Transverse colon (tissue), 4 donors: ENCODE measurements at regions not wholly inside any gene's neighbourhood (a gene's known extent, or its start where the extent isn't known, plus 50 kb on each side); places are given as distances from the start of the nearest gene placed in this dataset.

Experiments
- DNase-seq: peaks from one replicate; pipeline ENCODE4 v3.0.0-alpha.2; 2019
- H3K27ac ChIP-seq, 4 donors: fragments of 200-600 bp; sonication (generic); 2 replicates each; pipeline ENCODE4 v1.5.1; 2016 to 2018; ENCODE audit warnings: inconsistent platforms in 4 of 4
- H3K27me3 ChIP-seq: fragments of 200-600 bp; sonication (generic); 2 replicates; pipeline ENCODE4 v1.5.1; 2017; ENCODE audit warnings: inconsistent platforms
- H3K36me3 ChIP-seq, 4 donors: fragments of 200-600 bp; sonication (generic); 2 replicates each; pipeline ENCODE4 v1.5.1; 2017 to 2019; ENCODE audit warnings: inconsistent platforms in 4 of 4
- H3K4me1 ChIP-seq, 4 donors: fragments of 200-600 bp; sonication (generic); 2 replicates each; pipeline ENCODE4 v1.5.1; 2017 to 2020; ENCODE audit warnings: inconsistent platforms in 4 of 4
- H3K4me3 ChIP-seq, 4 donors: fragments of 200-600 bp; sonication (generic); 1 replicate in 1 of 4; 2 replicates in 3 of 4; pipeline versions ENCODE4 v1.5.1 to v1.6.1; 2017 to 2019; ENCODE audit warnings: inconsistent platforms in 4 of 4
- H3K9me3 ChIP-seq, 2 donors: fragments of 200-600 bp; sonication (generic); 2 replicates each; pipeline ENCODE4 v1.5.1; 2017 to 2019; ENCODE audit warnings: inconsistent platforms in 2 of 2
- CTCF ChIP-seq, 5 experiments: fragments of 200-600 bp in 3 of 5; fragments of 450-650 bp in 2 of 5; sonication (generic) in 3 of 5; IDR thresholded peaks; 1 replicate in 2 of 5; 2 replicates in 3 of 5; pipeline ENCODE4 v1.5.1; 2016 to 2017; ENCODE audit warnings: antibody characterized with exemption in 5 of 5, inconsistent platforms in 3 of 5, mild to moderate bottlenecking in 2 of 5, moderate library complexity in 1 of 5
- EP300 ChIP-seq: sonication (generic); formaldehyde crosslinking; IDR thresholded peaks from one replicate; pipeline ENCODE4 v1.6.1; 2017; ENCODE audit warnings: antibody characterized with exemption, low read depth
- POLR2A ChIP-seq: fragments of 450-650 bp; IDR thresholded peaks from one replicate; pipeline ENCODE4 v1.6.1; 2016; ENCODE audit warnings: antibody characterized with exemption, mild to moderate bottlenecking, moderate library complexity
- POLR2AphosphoS5 ChIP-seq, 3 donors: sonication (generic); formaldehyde crosslinking; IDR thresholded peaks; one replicate each; pipeline ENCODE4 v1.6.1; 2016; ENCODE audit warnings: antibody characterized with exemption in 3 of 3
- WGBS, 2 donors: methylation state at CpG; one replicate each; pipeline ENCODE4 v1.1.5; 2018; ENCODE audit warnings: low coverage in 1 of 2; 5-methylcytosine and 5-hydroxymethylcytosine counted together
- in situ Hi-C, 4 donors: fragments of 200-750 bp; cut with MboI; loops; one replicate each; pipeline versions ENCODE4 v1.15.0 to v1.15.1; 2017; ENCODE audit warnings: low sequenced_read_pairs in 3 of 4, low pct_ligation_motif_present in 1 of 4, low pct_unique_long_range_greater_than_20kb in 1 of 4
- intact Hi-C: fragments of 100-400 bp; cut with DNase I; formaldehyde crosslinking; loops from one replicate; pipeline ENCODE4 v1.15.1; 2023; ENCODE audit warnings: low total_unique reads

GRCh38 chr9:119083673-119084072, 285.6 kb downstream of the BRINP1 start:
- no peaks in the 10 kb centered on the region for H3K4me1 ChIP-seq
- no peak overlapping the region for H3K4me3 ChIP-seq
- no peaks in the 10 kb centered on the region for H3K9me3 ChIP-seq
- TF ChIP-seq CTCF (IDR thresholded peaks at IDR 0.05), result no peak
- no peak for TF ChIP-seq POLR2AphosphoS5 (IDR thresholded peaks at IDR 0.05)
- TF ChIP-seq EP300, result no peak
- no peak for TF ChIP-seq POLR2A
- WGBS, 2 donors, result 28 to 29% methylated on average over 3 of the region's 3 CpGs
- in situ Hi-C loops, result no loop called here
- no peak overlapping the region for H3K27ac ChIP-seq
- intact Hi-C loops, result no loop called here
- no peaks in the 10 kb centered on the region for H3K36me3 ChIP-seq
- no peak for DNase-seq
- no peaks in the 10 kb centered on the region for H3K27me3 ChIP-seq

- Histone ChIP-seq H3K9me3 (no peaks in the 10 kb centered on the region), H3K4me1 (no peaks in the 10 kb centered on the region), H3K27ac (no peak overlapping the region), H3K27me3 (no peaks in the 10 kb centered on the region), H3K36me3 (no peaks in the 10 kb centered on the region), H3K4me3 (no peak overlapping the region)
- in situ Hi-C loops, result no loop called here
- intact Hi-C loops, result no loop called here
- WGBS, 2 donors, result 100% methylated on average over 1 of the region's 1 CpG; no CpG with 5 or more reads in 1 of the 2 donors
- TF ChIP-seq CTCF (IDR thresholded peaks at IDR 0.05), result no peak
- no peak for DNase-seq
Observed at GRCh38 chr9:119086590-119086989, 282.6 kb downstream of the BRINP1 start.

GRCh38 chr9:119088002-119088547, 281.2 kb downstream of the BRINP1 start:
- 58% methylated on average over 2 to 5 of the region's 5 CpGs for WGBS, 2 donors
- Histone ChIP-seq H3K27ac (no peak overlapping the region), H3K36me3 (no peaks in the 10 kb centered on the region), H3K9me3 (no peaks in the 10 kb centered on the region), H3K4me1 (no peaks in the 10 kb centered on the region), H3K27me3 (no peaks in the 10 kb centered on the region), H3K4me3 (no peak overlapping the region)
- in situ Hi-C loops (no loop called here), intact Hi-C loops (no loop called here)
- DNase-seq, result no peak
- TF ChIP-seq EP300 (no peak), POLR2A (no peak), CTCF (IDR thresholded peaks at IDR 0.05) (no peak), POLR2AphosphoS5 (IDR thresholded peaks at IDR 0.05) (no peak)

GRCh38 chr9:119091074-119091473, 278.2 kb downstream of the BRINP1 start:
- WGBS, 2 donors, result 0 to 17% methylated on average over 1 of the region's 1 CpG

More at GRCh38 chr9:119091074-119091473, 278.2 kb downstream of the BRINP1 start:
- no peak overlapping the region for H3K4me3 ChIP-seq
- no peak for DNase-seq
- TF ChIP-seq CTCF (IDR thresholded peaks at IDR 0.05) (no peak), EP300 (no peak)
- in situ Hi-C loops, result no loop called here
- no peaks in the 10 kb centered on the region for H3K36me3 ChIP-seq
- no peaks in the 10 kb centered on the region for H3K9me3 ChIP-seq
- intact Hi-C loops, result no loop called here
- no peak overlapping the region for H3K27ac ChIP-seq
- no peaks in the 10 kb centered on the region for H3K27me3 ChIP-seq
- no peaks in the 10 kb centered on the region for H3K4me1 ChIP-seq
